ENCODE measurements at regions not wholly inside any gene's neighbourhood (a gene's known extent, or its start where the extent isn't known, plus 50 kb on each side); places are given as distances from the start of the nearest gene placed in this dataset.

DNA sequence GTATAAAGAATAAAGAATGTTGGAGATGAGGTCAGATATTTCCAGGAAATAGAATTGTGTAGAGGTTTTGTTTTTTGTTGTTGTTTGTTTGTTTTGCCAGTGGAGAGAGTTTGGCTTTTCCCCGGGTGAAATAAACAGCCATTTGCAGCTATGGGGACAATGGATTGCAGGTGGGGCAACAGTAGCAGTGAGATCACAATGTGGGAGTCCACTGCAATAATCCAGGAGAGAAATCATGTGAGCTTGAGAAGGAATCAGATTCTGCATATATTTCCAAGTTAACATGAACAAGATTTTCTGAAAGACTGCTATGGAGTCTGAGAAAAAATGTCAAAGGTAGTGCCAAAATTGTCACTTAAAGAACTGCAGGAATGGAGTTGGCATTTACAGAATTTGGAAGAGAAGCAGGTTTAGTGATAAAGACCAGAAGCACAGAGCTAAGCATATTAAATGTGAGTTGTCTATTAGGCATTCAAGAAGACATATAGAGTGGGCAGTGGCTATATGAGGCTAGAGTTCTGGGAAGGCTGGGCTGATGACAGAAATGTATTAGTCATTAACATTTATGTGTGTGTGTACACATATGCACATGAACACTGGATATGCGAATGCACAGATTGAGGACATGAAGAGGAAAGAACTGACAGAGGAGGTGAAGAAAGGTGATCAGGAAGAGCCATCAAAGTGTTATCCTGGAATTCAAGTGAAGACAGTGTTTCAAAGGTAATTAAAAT, 729.6 kb upstream of the PTBP2 start:
- POLR2A ChIA-PET = interaction anchor here (0.6 kb wide), 1 partner anchor 1227 kb away, joined by 4 read pairs; no protein-coding TSS in a partner anchor
- Histone ChIP-seq H3K79me2 (ENCODE audit: insufficient read depth, low read depth, low read length) (no peaks in the 10 kb centered on the region), H3K4me3 (ENCODE audit: low read depth, low read length, poor library complexity, severe bottlenecking) (no peak overlapping the region), H3K36me3 (ENCODE audit: insufficient read depth, low read length) (no peaks in the 10 kb centered on the region), H3K4me1 (ENCODE audit: insufficient read depth, low read length, poor library complexity, severe bottlenecking) (no peaks in the 10 kb centered on the region), H2AFZ (ENCODE audit: low read length) (no peak overlapping the region), H4K20me1 (ENCODE audit: insufficient read depth, low read length) (no peaks in the 10 kb centered on the region), H3K9me2 (ENCODE audit: insufficient read depth, low read length) (no peaks in the 10 kb centered on the region), H3K9me3 (ENCODE audit: low read length) (no peaks in the 10 kb centered on the region), H3K27ac (ENCODE audit: low read depth, low read length, poor library complexity, severe bottlenecking) (no peak overlapping the region), H3K4me2 (ENCODE audit: low read length) (no peak overlapping the region)
- no TSS peak for BruUV-seq (replicated peaks)
- no peak for DNase-seq (ENCODE audit: low spot score)
- CTCF ChIA-PET (ENCODE audit: unreplicated experiment) = no interaction called here
- intact Hi-C loops (cut with micrococcal nuclease; ENCODE audit: unreplicated experiment) = no loop called here
- TF ChIP-seq EZH2phosphoT487 (IDR thresholded peaks at IDR 0.05; ENCODE audit: borderline replicate concordance, low read depth, low read length) (no peak), CTCF (conservative IDR thresholded peaks at IDR 0.05; ENCODE audit: low read length) (no peak)

GRCh38 chr1:95994643-95995042, 726.9 kb upstream of the PTBP2 start:
- POLR2A ChIA-PET = interaction anchor here (1.2 kb wide), 1 partner anchor 9 kb away, joined by 3 read pairs; no protein-coding TSS in a partner anchor
- intact Hi-C loops (cut with micrococcal nuclease; ENCODE audit: unreplicated experiment) = no loop called here

More at GRCh38 chr1:95994643-95995042, 726.9 kb upstream of the PTBP2 start:
- BruUV-seq (replicated peaks) = no TSS peak
- CTCF ChIA-PET (ENCODE audit: unreplicated experiment) = no interaction called here
- Histone ChIP-seq H4K20me1 (ENCODE audit: insufficient read depth, low read length) (no peaks in the 10 kb centered on the region), H3K9me2 (ENCODE audit: insufficient read depth, low read length) (no peaks in the 10 kb centered on the region), H3K4me3 (ENCODE audit: low read depth, low read length, poor library complexity, severe bottlenecking) (no peak overlapping the region), H3K4me2 (ENCODE audit: low read length) (no peak overlapping the region), H2AFZ (ENCODE audit: low read length) (no peak overlapping the region), H3K27ac (ENCODE audit: low read depth, low read length, poor library complexity, severe bottlenecking) (no peak overlapping the region), H3K9me3 (ENCODE audit: low read length) (no peaks in the 10 kb centered on the region), H3K4me1 (ENCODE audit: insufficient read depth, low read length, poor library complexity, severe bottlenecking) (no peaks in the 10 kb centered on the region), H3K36me3 (ENCODE audit: insufficient read depth, low read length) (no peaks in the 10 kb centered on the region), H3K79me2 (ENCODE audit: insufficient read depth, low read depth, low read length) (no peaks in the 10 kb centered on the region)
- no peak for TF ChIP-seq EZH2phosphoT487 (IDR thresholded peaks at IDR 0.05; ENCODE audit: borderline replicate concordance, low read depth, low read length)
- TF ChIP-seq CTCF (conservative IDR thresholded peaks at IDR 0.05; ENCODE audit: low read length) = no peak
- DNase-seq (ENCODE audit: low spot score) = no peak

Data from OCI-LY7 (cell line).